NB4 (cell line): ENCODE measurements at regions not wholly inside any gene's neighbourhood (a gene's known extent, or its start where the extent isn't known, plus 50 kb on each side); places are given as distances from the start of the nearest gene placed in this dataset.

Experiments used
- CTCF ChIP-seq: IDR thresholded peaks from one replicate; pipeline ENCODE4 v1.5.1; 2012; ENCODE audit warnings: low read depth, low read length
- MYC ChIP-seq: IDR thresholded peaks from 2 replicates; pipeline ENCODE4 v1.6.1; 2011; ENCODE audit warnings: low read depth, low read length

DNA sequence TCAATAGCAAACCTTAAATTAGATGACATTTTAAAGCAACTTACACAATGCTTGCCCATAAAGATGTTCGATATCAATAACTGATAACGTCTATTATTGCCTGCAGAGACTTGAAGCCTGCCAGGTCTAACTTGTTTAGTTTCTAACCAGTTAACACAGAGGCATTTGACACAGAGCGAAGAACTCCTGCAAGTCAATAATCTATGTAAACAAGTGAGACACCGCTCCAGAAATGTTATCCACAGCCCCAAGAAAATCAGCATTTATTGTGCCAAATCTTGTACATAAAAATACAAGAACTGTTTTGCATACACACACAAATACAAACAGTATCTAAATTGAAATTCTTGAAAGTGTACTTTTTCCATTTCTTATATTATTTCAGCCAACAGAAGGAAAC, 236.0 kb upstream of the DIO3 start:
- TF ChIP-seq CTCF (no peak), MYC (no peak)
